ENCODE measurements at regions not wholly inside any gene's neighbourhood (a gene's known extent, or its start where the extent isn't known, plus 50 kb on each side); places are given as distances from the start of the nearest gene placed in this dataset.

GRCh38 chr10:1950803-1951495 lies 213.6 kb upstream of the ADARB2 start:
- DNase-seq (ENCODE audit: low spot score), result no peak

GRCh38 chr10:1947464-1948003 lies 210.2 kb upstream of the ADARB2 start:
- DNase-seq (ENCODE audit: low spot score), result no peak

GRCh38 chr10:1944487-1944886 lies 207.2 kb upstream of the ADARB2 start:
- DNase-seq (ENCODE audit: low spot score), result no peak

GRCh38 chr10:1942478-1942877 lies 205.2 kb upstream of the ADARB2 start:
- no peak for DNase-seq (ENCODE audit: low spot score)

GRCh38 chr10:1939016-1939415 lies 201.7 kb upstream of the ADARB2 start:
- DNase-seq (ENCODE audit: low spot score), result no peak

- DNase-seq (ENCODE audit: low spot score), result no peak
Observed at GRCh38 chr10:1938317-1938716, 201.0 kb upstream of the ADARB2 start.

- DNase-seq (ENCODE audit: low spot score), result no peak
Observed at GRCh38 chr10:1935912-1936311, 198.6 kb upstream of the ADARB2 start.

- DNase-seq (ENCODE audit: low spot score), result no peak
Observed at GRCh38 chr10:1933215-1933614, 195.9 kb upstream of the ADARB2 start.

GRCh38 chr10:1932692-1933094 lies 195.4 kb upstream of the ADARB2 start:
- DNase-seq (ENCODE audit: low spot score), result no peak

- DNase-seq (ENCODE audit: low spot score), result no peak
Observed at GRCh38 chr10:1928606-1929005, 191.3 kb upstream of the ADARB2 start.

GRCh38 chr10:1923998-1924397 lies 186.7 kb upstream of the ADARB2 start:
- no peak for DNase-seq (ENCODE audit: low spot score)

- no peak for DNase-seq (ENCODE audit: low spot score)
Observed at GRCh38 chr10:1923586-1923985, 186.3 kb upstream of the ADARB2 start.

GRCh38 chr10:1920941-1921340 lies 183.6 kb upstream of the ADARB2 start:
- no peak for DNase-seq (ENCODE audit: low spot score)

GRCh38 chr10:1920127-1920526 lies 182.8 kb upstream of the ADARB2 start:
- no peak for DNase-seq (ENCODE audit: low spot score)

GRCh38 chr10:1911771-1912170 lies 174.4 kb upstream of the ADARB2 start:
- no peak for DNase-seq (ENCODE audit: low spot score)

GRCh38 chr10:1903982-1904381 lies 166.7 kb upstream of the ADARB2 start:
- no peak for DNase-seq (ENCODE audit: low spot score)

GRCh38 chr10:1896153-1896552 lies 158.8 kb upstream of the ADARB2 start:
- no peak for DNase-seq (ENCODE audit: low spot score)

GRCh38 chr10:1895691-1896090 lies 158.4 kb upstream of the ADARB2 start:
- DNase-seq (ENCODE audit: low spot score), result no peak

GRCh38 chr10:1894912-1895311 lies 157.6 kb upstream of the ADARB2 start:
- DNase-seq (ENCODE audit: low spot score), result no peak

GRCh38 chr10:1893941-1894340 lies 156.6 kb upstream of the ADARB2 start:
- DNase-seq (ENCODE audit: low spot score), result no peak

- DNase-seq (ENCODE audit: low spot score), result no peak
Observed at GRCh38 chr10:1886039-1886438, 148.7 kb upstream of the ADARB2 start.

- no peak for DNase-seq (ENCODE audit: low spot score)
Observed at GRCh38 chr10:1882728-1883127, 145.4 kb upstream of the ADARB2 start.

- DNase-seq (ENCODE audit: low spot score), result no peak
Observed at GRCh38 chr10:1882180-1882579, 144.9 kb upstream of the ADARB2 start.

- DNase-seq (ENCODE audit: low spot score), result no peak
Observed at GRCh38 chr10:1881636-1882035, 144.3 kb upstream of the ADARB2 start.
